ENCODE measurements at regions not wholly inside any gene's neighbourhood (a gene's known extent, or its start where the extent isn't known, plus 50 kb on each side); places are given as distances from the start of the nearest gene placed in this dataset.

DNA sequence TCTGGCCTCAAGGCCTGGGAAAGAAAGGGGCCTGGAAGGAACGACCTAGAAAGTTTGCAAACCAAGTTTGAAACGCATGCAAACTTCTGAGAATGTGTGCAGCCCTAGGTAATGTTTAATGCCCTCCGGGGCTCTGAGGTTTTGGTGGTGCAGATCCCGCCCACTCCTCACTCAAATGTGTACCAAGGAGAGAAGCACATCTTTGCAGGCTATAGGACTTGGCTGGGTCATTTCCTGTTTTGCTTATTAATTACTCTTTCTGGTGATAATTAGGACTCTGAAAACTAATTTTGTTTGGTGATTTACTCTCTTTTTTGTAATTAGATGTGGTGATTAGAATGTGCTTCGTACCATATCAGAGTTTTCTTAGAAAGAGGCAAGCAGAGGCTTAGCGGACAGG is 625.9 kb upstream of the CADM1 start:
- no peak for DNase-seq

DNA sequence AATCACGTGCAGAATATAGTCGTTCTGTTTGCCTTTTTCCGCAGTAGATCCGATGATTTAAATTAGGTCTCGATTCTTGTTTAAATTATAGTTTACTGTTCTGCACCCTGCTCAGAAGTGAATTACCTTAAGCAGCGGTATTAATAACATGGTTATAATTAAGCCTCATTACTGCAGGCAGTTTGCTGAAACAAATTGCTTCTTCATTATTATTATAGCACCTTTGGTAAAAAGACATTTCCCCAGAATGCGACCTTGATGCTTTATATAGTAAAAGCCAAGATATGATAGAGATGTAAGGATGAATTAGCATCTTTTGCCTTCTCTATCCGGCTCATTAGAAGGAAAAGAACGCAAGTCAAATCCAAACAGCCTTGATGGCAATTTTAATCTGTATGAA is 625.2 kb upstream of the CADM1 start:
- DNase-seq = no peak

DNA sequence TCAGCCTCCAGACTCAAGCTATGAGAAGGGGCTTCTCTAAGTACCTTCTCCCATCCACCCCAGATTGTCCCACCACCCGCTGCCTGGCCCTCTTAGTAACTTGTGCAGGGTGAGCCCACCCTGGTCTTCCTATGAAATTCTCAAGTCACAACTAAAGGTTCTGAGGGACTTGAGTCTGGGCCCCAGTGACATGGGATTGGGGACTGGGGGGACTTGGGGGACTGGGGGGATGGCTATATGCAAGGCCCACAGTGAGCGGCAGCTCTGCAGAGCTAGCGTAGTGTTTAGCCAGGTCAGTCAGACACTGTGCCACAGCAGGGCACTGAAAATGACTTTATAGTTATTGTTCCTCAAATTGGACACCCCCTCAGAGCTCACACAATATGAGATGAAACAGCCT is 622.3 kb upstream of the CADM1 start:
- DNase-seq = no peak

DNA sequence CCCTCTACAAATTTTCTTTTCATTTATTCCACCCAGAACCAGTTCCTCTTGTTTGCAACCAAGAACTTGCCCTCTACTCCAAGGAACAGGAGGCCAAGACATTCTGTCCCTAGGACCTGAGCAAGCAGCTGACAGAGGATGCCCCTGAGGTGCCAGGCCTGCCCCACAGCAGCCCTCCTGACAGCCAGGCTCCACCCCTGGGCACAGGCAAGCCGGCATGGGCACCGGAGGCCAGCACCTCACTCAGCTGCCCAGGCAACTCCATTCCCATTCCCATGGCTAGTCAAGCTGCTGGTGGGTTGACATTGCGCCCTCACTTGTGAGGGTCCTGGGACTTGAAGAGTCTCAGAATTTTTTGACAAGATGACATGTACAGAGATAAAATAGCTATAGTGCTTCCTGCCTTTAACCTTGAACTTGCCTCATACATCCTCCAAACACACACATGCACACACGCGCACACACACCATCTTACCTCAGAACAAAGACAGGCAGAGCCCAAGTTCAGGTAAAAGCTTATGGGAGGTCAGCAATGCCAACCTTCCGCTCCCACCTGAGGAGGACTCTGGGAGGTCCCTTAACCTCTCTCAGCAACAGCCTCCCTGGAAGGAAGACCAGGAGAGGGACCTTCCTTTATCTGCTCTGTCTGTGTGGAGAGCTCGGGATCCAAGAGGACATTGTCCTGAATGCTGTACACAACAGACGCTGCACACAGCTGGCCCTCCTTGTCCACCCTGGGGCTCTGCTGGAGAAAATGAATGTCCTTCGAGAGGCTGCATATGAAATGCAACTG is 620.9 kb upstream of the CADM1 start:
- DNase-seq = no peak

DNA sequence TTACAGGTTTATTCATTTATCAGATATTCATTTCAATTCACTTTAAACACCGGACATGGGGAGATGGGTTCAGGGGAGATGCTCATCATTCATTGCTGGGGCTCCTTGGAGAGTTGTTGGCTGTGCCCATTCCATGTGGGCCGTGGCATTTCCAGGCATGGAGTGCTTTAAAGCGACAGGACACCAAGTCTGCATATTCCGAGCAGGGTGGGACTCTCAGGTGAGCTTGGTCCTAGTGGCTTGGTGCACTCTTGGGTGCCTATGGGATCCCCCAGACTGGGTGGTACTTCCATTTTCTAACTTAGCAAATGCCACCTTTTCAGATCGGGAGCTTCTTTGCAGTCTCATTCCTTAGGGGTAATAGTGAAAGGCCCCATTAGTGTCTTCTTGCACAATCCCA is 619.5 kb upstream of the CADM1 start:
- DNase-seq = no peak

DNA sequence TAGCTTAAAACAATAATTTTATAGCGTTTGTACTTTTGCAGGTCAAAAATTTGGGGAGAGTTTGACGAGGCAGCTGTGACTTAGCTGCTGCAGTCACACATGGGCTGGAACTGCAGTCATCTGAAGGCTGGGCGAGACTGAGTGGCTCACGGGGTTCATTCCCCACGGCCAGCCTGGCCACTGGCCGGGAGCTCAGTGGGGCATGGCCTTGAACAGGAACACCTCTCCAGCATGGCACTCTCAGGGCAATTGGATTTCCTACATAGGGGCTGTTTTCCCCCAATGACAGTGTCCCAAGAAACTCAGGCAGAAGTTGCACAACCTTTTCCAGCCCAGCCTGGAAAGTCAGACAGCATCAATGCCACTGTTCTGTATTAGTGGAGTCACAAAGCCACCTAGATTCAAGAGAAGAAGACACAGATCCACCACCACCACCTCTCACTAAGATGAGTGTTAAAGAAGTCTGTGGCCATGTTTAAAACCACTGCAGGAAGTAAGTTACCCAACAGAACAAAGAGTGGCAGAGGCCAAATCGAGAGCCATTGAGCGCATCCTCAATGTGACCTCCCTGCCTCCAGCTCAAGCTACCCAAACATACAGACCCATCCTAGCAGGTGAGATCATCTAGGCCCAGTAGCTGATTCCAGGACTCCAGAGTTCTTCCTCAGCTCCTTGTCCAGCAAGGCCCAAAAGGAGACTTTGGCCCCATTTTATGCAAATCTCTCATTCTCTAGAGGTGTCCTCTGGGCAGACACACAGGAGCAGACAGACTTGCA is 618.7 kb upstream of the CADM1 start:
- no peak for DNase-seq

DNA sequence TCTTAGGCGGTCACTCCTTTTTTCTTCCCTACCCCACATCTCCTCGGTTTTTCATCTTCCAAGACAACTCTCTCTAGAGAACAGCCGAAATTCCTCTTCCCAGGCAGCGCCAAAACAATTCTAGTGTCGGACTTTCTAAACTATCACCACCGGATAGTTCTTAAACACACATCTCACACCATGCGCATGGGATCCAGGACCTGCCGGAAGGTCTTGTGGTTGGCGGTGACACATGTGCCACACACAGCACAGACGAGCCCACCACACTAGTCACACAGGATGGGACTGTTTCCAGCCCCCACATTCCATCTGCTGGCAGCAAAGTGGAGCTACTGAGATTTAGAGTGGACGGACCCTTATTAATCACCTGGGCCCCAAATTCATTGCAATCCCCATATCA is 614.9 kb upstream of the CADM1 start:
- DNase-seq = no peak

DNA sequence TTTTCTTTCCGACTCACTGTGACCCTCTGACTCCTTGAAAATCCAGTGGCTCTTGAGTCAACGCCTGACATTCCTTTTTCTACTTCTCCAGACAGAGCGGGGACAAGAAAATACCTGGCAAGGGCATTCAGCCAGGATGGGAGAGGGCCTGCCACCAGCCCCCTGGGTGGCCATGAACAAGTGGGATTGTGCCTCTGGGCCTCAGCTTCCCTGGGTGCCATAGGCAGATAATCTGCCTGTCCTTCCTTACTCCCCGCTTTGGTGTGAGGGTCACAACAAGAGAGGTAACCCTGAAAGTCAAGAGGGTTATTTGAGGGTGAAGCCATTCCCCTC is 613.9 kb upstream of the CADM1 start:
- DNase-seq = no peak

DNA sequence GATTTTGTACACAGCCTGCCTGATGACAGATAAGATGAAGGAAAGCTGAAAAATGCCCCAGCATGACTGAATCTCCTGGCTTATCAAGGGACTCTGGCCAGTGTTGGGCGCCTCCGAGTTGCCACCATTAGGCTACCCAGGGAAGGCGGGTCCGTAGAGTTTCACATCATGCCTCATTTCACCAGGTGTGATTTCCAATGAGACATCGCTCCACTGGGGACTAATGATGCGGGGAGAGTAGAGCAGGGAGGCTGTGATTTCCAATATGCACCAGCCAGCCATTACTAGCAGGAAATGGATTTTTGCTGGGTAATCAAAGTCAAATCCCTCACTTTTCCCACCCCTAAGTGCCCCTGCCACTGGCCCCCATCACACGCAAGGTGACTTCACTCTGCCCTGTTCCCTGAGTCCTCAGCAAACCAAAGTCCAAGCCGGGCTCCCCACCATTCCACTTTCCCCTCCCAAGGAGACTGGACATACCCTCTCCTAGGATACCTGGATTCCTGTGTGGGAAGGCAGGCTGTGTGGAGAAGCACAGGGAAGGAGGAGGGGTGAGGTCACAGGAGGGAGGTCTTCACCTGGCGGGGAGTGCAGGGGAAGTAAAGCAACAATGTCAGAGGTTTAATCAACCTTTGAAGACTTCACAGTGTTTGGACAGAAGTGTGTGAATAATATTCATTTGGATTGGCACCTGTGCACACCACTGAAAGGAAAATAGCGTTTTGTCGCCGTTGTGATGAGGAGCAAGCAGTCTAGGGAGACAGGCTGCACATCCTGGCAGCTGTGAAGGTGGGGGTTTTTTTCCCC is 613.3 kb upstream of the CADM1 start:
- no peak for DNase-seq

DNA sequence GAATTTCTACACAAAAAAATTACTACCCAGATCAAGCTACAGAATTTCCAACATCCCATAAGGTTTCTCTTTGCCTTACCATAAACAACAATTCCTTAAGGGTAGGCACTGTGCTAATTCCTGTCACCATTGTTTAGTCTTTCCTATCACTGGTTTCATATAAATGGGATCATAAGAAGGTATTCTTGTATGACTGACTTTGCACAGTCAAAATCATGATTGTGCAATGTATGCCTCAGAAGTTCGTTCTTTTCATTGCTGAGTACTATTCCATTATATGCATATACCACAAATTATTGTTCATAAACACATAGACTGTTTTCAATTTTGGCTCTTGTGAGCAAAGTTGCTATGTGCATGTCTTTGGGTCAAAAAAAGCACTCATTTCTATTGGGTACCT is 611.6 kb upstream of the CADM1 start:
- DNase-seq = no peak

DNA sequence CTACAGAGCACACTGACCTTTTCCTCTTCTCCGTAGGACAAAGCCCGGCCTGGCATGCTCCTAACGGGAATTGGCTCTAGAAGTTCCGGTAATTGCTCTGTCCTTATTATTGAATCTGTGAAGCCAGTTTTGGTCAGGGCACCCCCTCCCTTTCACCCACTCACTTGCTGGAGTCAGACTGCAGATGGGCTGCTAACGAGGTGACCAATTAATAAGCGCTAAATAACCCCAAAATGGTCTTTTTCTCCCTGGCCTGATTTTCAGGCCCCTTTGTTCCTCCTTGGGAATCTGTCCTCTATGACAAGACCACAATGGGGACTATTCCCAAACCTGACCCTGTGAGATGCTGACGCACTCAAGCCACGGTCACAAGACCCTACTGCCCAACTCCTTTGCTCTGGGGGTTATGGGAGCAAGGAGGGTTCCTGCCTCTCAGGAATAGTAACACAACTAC is 610.0 kb upstream of the CADM1 start:
- DNase-seq = no peak

DNA sequence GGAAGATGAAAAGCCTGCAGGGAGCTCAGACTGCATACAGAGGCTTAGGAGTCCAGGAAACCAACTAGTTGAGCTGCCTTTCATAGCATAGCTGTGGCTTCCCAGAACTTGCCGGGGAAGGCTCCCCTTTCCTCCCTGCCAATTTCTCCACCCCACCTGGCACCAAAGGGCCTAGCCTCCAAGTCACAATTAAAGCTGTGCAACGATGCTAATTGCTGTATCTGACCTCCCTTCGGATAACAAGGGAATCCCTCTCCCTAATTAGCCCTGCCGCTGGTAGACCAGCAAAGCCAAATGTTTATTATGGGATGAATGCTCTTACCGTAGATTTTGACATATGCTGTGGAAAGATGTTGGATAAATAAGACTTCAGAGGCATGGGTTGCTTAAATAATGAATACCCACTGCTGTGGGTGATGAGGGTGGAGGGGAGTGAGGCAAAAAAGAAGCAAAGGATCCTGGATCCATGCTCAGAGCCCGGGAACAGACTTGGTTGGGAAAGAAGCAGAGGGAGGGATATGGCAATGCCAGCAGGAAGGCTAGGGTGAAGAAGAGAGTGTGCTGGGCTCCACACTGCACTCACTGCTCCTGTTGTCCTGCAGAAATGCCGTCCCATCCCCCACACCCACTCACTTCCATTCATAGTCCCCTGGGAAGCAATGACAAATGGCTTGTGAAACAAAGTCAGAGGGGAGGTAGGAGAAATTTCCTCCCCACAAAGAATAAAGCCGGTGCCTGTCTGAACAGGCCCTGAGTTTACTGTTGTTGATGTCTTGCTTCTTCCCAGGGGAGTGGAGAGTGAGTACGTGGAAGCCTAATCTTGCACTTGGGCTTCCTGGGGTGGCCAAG is 608.1 kb upstream of the CADM1 start:
- DNase-seq = no peak

DNA sequence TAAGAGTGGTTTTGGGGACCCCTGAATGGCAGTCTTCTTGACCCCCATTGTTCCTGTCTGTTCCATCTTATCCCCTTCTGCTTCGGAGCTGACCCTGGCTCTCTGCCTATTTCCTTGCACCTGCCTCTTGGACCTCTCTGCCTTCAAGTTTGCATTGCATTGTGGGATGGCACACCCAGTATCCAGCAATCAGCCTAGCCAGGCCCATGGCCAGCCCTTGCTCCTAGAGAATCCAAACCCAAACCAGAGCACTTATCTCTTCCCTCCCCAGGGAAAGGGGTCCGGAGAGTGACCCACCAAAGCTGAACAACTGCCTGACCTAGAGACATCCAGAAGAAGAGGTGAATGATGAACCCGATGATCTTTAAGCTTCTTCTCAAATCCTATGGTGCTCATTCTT is 607.3 kb upstream of the CADM1 start:
- DNase-seq = no peak

DNA sequence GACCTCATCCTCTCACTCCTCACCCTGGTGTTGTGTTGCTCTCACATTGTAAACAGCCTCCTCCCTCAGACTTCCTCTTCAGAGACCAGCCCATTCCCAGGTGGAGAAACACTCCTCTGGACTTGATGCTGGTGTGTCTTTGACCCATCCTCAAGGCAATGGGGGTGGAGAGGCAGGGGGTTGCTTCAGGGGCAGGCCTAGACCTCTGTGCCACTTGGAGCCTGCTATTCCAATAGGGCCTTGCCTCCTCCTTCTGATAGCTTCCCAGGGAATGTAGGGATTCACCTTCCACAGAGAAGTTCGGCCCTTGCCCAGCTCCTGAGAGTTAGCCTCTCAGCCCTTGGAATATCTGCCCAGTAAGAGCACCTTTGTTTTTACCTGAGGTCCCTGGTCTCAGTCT is 606.6 kb upstream of the CADM1 start:
- no peak for DNase-seq

DNA sequence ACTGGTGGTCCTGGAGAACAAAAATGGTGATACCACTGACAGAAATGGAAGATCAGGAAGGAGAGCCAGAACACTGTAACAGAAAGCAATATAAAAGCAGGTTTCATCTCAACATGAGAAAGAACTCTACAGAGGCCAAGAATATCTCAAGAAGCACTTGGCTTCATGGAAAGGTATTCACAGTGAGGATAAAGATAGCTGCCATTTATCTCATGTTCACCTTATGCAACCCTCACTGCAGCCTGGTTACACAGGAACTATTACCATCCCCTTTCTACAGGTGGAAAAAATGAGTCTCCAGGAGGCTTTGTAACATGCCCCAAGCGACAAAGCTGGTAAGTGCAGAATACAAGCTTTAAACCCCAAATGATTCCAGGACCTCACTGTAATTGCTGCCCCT is 606.1 kb upstream of the CADM1 start:
- DNase-seq = no peak

DNA sequence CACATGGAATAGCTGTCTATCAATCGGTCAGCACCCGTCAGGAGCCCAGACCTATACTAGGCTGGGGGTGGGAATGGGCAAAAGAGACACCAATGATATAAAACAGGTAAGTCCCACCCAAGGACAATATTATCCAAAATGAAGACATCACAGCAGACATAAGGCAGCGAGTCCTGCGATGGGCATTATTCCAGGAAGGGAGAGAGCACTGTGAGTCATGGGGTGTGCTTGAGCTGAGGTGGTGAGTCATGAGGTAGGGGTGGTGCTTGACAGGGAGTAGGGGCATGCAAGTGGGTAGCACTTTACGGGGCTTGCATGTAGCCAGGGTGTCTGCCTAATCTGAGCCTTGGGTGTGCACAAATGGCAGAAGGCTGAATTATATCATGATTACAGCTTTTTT is 605.0 kb upstream of the CADM1 start:
- no peak for DNase-seq

DNA sequence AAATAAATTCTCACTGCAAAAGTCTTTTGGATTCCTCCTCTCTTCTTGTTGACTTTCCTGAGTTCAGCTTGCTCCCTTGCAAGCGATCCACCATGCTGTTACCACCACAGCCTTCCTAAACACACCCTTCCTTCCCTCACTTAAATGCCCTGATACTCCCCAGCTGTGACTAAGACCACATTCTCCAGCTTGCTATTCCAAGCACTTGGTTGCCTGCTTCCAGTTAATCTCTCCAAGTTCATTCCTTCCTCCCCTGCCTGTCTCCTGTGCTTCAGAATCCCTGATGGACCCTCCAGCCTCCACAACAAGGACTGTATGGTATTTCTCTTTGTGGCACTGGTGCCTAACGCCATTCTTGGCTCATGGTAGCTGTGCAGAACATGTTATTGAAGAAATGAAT is 603.9 kb upstream of the CADM1 start:
- no peak for DNase-seq

DNA sequence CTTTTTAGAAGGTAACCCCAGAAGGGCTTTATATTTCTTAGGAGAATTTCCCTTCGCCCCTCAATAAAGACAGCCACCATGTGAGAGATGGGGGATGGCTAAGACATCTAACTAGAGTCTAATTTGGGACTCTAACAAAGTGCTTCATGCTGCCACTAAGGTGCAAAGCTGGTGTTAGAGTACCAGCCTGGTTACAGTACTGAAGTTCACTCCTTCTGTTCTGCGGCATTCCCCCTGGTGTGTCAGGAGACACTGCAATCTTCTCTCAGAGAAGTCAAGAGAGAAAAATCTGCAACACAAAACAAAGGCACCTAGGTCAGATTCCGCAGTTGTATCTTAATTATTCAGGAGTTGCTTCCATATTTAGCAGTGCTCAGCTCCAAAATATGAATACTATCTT is 603.0 kb upstream of the CADM1 start:
- DNase-seq = no peak

DNA sequence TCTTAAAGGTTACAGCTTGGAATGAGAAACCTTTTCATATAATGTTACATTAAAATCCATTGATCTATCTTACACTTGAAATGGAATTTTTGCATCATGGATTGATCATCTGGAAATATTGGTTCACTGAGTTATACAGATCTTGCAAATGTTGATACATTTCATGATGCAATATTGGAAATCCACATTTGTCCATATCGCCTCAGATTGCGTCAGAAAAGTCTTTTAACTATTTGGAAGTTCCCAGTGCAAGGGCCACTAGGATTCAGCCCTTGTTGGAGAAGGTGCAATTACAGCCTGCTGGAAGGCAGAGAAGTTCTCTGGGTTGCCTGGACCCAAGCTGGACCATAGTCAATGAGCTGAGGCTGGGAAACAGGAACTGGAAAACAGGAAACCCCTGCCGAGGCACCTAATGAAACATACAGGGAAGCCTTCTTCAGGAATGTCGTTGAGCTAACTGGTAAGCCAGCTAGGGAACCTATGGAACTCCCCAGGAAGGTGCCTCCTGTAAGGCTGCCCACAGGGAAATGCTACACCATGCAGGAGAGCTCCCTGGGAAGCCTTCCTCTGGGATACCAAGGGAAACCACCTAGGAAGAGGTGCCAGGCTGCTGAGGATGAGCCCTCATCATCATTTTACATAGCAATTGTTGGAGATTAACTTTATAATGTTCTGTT is 600.4 kb upstream of the CADM1 start:
- no peak for DNase-seq

DNA sequence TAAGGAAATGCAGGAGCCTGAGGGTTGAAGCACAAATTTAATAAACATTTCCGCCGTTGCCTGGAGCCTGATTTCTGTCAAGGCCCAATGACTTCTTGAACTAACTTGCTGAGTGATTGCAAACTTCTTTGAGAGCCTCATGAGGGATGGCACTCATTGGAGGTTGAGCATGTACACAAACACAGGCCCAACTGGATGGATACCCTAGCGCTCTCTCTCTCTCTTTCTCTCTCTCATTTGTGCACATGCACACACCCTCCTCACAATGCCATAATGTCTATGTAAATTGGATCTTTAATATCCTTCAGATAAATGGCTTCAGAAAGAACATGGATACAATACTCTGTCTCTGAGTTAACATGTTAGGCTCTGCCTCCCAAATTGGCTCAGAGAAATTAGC is 597.7 kb upstream of the CADM1 start:
- no peak for DNase-seq

DNA sequence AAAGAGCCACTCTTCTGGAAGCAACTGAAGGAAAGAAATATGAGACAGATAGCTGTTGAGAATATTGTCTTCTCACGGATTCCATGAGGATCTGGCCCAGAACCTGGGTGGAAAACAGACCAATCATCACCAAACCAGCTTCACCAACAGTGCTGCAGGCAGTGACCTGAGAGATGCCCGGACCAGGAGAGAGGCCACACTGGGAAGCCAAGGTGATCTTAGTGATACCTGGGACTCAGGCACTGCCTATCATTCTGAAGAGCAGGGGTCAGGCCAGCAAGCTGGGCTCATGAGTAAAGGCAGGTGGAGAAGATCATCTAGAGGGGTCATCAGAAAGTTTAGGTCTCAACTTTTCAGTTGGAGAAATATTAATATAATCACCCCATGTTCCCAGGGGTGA is 595.8 kb upstream of the CADM1 start:
- no peak for DNase-seq

DNA sequence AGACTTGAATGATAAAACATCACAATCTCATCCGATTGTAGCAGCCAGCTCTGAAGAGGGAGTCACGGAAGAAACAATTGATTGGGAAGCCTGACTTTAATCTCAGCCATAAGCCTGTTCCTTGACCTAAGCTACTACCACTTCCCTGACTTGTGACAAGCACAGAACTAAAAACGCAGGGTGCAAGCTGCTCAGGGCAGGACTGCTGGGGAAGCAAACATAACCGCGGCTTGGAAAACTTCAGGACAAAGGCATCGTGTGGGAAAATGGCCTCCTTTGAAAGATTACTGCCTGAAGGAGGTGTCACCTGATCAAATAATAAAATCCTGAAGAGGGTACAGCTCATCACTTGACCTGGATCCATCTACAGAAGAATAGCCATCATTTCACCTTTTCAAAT is 595.3 kb upstream of the CADM1 start:
- no peak for DNase-seq

Data from NCI-H524 treated with DMSO at 0.1 percent for 48 hours (cell line).